T-helper 2 cell (primary cell): ENCODE measurements at regions not wholly inside any gene's neighbourhood (a gene's known extent, or its start where the extent isn't known, plus 50 kb on each side); places are given as distances from the start of the nearest gene placed in this dataset.
"Not testable (repeated sequence)": the region's sequence is repeated elsewhere in the genome, so short reads cannot be mapped to it uniquely, and the experiment has no call there.

ENCODE experiments used
- DNase-seq, 5 experiments: peaks; one replicate each; pipeline versions ENCODE4 v3.0.0 to v3.0.0-alpha.2; 2012 to 2022

DNA sequence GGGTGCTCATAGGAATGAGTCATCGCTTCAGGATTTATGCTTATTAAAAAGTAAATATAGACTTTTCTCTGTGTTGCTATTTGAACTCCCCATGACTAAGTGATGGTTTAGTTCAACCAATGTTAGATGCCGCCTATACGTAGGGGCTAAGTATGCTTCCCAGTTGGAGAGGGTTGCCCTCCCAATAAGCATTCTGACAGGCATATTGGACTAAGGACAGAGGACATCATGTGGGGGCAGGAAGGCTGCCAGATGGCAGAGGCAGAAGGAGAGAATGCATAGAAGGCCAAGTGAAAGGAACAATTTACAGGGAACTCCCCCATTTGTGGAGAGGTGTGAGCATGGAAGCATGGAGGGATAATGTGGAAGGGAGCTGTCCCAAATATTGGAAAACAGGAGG lies 318.4 kb upstream of the OBI1 start:
- no peak for DNase-seq

DNA sequence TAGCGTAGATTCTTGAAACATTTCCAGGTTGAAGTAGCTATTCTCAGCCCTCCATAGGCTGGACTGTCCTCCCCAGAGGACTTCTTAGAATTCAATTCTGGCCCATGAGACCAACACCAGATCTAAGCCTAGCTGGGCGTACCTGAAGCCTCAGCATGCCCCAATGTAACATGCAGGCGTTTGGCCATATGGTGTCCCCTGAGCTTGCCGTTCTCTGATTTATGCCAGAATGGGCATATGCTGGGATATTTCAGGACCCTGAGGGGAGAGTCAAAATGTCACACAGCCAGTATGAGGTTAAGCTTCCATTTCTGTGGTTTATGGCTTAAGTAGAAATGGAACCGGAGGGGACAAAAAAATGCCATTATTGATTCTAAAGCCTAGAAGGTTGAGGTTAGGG lies 317.7 kb upstream of the OBI1 start:
- DNase-seq: no peak

DNA sequence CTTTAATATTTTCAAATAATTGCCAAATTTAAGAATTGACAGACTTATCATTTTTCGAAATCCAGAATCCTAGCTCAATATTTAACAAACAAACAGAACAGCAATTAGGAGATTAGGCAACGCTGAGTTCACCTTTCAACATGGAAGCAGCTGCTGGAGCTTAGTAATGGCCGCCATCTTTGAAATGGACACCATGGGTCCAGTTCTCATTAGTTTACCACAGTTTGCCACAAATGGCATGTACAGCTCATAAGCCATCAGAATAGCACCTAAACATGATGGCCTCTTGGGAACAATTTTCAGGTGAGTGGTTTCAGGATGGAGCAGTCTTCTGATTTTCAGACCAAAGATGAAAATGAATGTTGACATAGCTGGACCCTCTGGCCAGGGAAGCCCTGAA lies 313.6 kb upstream of the OBI1 start:
- DNase-seq: no peak

DNA sequence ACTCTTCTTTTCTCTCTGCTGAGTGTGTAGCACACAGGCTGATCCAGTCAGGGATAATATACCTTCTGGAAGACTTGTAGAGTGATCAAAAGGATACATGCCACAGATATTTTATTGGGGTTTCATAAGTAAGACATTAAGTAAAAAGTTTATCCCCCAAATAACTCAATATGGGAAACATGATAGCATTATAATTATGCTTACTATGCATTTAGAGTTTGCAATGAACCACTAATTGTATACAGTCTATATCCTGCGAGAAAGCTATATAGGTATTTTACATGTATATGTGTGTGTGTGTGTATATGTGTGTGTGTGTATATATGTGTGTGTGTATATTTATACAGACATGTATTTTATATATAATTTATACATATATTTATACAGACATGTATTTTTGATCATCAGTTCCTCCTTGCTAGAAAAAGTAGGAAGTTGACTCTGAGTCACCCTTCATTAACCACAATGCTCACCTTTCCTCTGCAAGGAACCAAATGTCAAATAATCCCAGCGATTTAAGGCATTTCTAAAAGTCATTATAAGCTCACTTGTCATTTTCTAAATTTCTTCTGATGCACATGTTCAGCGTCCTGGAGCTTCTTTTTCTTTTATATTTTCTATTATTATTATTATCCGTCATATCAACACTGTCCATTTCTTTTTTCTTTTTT lies 312.5 kb upstream of the OBI1 start:
- no peak for DNase-seq

DNA sequence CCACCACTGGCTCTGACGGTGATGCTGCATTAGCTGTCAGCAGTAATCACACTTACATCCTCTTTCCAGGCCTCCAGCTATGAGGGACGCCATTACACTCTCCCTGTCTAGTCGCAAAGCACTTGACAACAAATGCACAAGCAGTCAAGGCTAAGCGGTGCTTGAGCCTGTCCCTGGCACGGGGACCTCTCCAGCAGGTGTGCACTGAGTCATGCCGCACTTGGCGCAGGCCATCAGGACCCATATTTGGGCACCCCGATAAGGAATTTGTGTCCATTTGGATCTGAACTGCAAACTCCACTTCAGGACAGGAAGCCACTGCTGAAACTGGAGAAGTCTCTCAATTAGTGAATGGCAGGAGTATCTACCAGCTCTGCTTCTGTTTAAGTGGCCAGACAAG lies 301.9 kb upstream of the OBI1 start:
- DNase-seq: no peak

DNA sequence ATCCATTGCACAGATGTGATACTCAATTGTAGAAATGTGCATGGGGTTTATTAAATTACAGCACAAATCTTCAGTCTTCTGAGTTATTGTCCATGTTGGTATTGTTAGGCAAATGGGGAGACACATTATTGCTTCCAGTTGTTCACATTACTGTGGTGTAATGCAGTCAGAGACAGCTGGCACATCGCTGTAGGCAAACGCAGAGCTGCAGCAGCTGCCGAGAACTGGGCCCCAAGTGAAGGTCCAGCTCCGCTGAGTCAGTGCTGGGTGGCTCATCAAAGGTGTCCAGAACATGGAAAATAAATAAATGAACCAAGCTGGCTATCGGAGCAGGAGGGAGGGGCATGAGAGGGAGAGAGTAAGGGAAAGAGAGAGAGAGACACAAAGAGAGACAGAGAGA lies 299.1 kb upstream of the OBI1 start:
- DNase-seq: no peak

DNA sequence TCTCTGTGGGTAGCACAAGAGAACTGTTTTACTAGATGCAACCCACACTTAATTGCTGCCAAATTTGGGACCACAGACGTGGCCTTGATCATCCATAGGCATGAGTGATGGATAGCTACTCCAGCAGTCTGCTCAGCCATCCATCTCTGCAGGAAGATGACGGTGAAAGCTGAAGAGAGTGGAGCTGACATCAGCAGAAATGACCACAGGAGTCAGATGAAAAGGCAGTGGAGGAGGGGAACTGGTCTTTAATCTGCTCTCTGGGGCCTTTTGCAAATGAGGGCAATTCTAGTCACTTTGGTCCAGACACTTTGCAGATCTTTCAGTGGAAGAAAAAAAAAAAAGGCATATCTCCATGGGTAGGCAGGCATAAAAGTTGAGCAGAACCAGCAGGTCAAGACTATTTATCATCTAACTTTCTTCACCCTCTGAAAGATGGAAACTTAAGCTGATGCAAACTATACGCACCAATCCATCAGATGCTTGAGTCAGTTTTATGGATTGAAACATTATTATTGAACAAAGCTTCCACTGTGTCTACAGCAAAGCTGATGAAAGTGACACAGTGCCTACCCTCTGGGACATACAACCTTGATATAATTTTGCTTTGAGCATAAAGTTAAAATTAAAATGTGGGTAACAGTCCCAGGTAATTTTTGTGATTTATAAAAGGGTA lies 281.6 kb upstream of the OBI1 start:
- no peak for DNase-seq

DNA sequence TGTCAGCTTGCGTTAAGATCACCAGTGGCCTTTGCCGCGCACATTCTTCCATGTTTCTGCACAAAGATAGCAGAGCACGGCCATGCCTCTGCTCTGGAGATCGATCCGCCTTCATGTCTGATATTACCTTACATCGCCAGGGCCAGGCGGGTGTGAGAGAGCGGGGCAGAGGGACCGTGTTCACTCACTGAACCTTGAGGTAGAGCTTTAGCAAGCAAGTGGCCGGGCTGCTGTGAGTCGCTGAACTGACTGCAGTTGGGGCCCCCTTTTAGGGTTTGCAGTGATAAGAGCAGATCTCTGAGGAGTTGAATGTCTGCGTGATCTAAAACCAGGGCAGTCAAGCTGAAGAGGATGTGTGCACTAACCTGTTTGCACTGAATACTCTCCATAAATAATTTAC lies 275.4 kb upstream of the OBI1 start:
- no peak for DNase-seq

- no peak for DNase-seq
Measured at GRCh38 chr13:78915015-78915414, 256.1 kb upstream of the OBI1 start.

- DNase-seq: no peak
Measured at GRCh38 chr13:78913656-78914055, 254.7 kb upstream of the OBI1 start.

- no peak for DNase-seq
Measured at GRCh38 chr13:78910147-78910546, 251.2 kb upstream of the OBI1 start.

GRCh38 chr13:78909276-78909675 lies 250.3 kb upstream of the OBI1 start:
- DNase-seq: no peak

DNA sequence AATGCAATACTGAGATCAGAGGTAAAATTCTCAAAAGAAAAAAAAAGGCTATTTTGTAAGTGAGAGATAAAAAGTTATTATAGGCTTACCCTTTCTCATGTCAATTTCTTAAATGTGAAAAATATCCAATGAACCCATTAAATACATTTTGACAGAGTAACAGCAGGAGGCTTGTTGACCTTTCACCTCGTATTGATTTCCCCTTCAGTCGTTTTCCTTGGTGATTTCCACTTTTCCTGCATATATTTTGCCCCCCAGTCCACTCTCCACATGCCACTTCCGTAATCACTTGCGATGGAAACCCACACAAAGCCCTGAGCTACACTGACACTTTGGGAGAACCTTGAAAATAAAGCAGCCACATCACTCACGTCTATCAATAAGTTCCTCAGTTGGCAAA lies 248.1 kb upstream of the OBI1 start:
- DNase-seq: no peak

DNA sequence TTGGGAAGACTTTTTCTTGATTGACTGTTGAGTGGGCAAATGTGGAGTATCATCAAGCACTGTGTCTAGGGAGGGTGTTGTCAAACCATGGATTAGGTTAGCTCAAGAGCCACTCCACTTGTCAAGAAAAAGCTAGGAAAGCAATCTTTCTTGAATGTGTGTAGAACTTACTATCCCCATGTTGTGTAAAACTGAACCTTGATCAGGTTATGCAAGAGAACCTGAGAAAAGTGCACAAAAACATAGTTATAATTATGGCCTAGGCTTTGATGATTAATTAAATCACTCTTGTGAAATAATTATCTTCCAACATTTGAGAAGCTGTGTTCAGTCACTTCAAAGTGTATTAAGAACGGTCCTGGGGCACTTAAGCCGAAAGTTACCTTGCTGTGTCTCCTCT lies 238.2 kb upstream of the OBI1 start:
- DNase-seq: no peak

DNA sequence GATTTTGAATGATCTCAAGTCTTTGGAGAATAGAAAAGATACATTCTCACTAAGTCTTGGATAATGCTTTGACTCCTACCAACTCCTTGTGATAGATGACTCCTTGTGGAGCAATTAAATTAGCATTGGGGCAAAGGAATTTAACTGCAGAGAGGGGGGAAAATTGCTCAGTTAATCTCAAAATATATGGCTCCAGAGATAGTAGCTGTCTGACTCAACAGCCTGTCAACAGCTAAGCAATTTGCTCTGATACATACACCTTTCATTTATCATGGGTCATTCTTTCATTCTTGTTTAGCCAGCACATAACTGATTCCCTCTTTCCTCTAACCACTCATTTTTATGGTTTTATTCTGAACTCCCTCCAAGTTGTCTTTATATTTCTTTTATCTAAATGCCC lies 225.6 kb upstream of the OBI1 start:
- no peak for DNase-seq

GRCh38 chr13:78881751-78882150 lies 222.8 kb upstream of the OBI1 start:
- no peak for DNase-seq

DNA sequence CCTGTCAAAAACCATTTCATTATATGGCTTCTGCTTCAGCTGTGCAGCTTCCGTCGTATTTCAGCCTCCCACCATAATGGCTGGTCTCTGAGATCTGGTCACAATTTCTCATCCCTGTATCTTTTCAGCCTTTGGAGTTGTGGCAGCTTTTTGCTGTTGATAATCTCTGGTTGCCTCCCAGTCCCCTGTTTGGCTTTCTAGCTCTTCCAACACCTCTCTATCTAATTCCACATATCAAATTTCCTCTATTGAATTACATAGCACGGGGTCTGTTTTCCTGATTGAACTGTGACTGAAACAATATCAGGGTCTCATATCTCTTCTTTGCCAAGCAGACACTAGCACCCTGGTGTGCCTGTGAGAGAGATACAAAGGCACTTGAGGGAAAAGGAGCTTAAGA lies 222.1 kb upstream of the OBI1 start:
- no peak for DNase-seq

- DNase-seq: no peak
Measured at GRCh38 chr13:78876915-78877549, 218.1 kb upstream of the OBI1 start.

- DNase-seq: peak in 1 of 5 experiments; percentile 9
Measured at GRCh38 chr13:78875792-78876580, 217.0 kb upstream of the OBI1 start.

GRCh38 chr13:78868991-78869390 lies 210.0 kb upstream of the OBI1 start:
- DNase-seq: no peak

DNA sequence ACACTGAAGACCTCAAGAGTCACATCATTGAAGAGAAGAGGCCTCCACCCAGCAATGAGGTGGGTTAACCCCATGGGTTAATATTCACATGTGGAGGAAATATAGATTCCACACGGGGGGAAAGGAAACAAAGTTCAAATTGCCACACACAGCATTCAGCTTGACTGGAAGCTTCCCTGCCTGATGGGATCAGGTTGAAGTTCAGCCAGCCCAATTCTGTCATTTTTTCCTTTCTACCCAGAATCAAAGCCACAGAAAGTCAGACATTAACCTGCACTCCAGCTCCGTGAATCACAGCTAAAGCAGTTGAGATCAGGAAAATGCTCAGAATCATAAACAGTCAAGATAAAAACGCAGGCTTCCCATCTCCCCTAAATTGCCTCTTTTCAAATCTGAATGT lies 208.7 kb upstream of the OBI1 start:
- DNase-seq: no peak

GRCh38 chr13:78866076-78866475 lies 207.1 kb upstream of the OBI1 start:
- DNase-seq: not testable (repeated sequence)

DNA sequence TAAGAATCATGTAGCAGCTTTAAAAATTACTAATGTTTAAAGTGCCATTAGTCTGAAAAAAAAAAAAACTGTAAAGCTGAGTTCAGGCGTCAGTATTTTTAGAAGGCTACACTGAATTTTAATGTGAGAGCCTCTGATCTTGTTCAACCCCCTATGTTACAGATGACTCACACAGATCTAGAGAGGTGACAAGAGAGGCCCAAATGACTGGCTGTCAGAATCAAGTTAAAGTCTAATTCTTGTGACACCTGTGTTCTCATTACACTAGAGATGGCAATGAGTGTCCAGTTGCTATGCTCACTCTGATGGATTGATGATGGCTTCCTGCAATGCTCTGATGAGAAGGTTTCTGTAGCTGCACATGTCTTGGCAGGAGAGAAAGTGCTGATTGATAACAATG lies 203.5 kb upstream of the OBI1 start:
- no peak for DNase-seq

GRCh38 chr13:78852709-78853108 lies 193.8 kb upstream of the OBI1 start:
- no peak for DNase-seq
